Calu3 (cell line): ENCODE measurements at regions not wholly inside any gene's neighbourhood (a gene's known extent, or its start where the extent isn't known, plus 50 kb on each side); places are given as distances from the start of the nearest gene placed in this dataset.

Experiments
- BruUV-seq: library from RNA; stranded (reverse); fragments of 400-500 nt; replicated peaks from 2 replicates; lab custom pipeline; 2021; lab: Mats Ljungman, UMichigan
- CTCF ChIA-PET: fragments of 300-600 bp; sonication (Branson Sonifier 250); formaldehyde crosslinking; loops from one replicate; lab custom pipeline; 2022; ENCODE audit warnings: antibody characterized with exemption; lab: Charles Lee
- DNase-seq: peaks from one replicate; pipeline ENCODE4 v3.0.0; 2022
- H3K27ac Mint-ChIP-seq: one replicate; pipeline ENCODE4 v1.8.0; 2022; ENCODE audit warnings: mixed read lengths; ENCODE audit not compliant: unreplicated experiment
- H3K27me3 Mint-ChIP-seq: one replicate; pipeline ENCODE4 v1.8.0; 2022; ENCODE audit warnings: mixed read lengths; ENCODE audit not compliant: unreplicated experiment
- H3K36me3 Mint-ChIP-seq: one replicate; pipeline ENCODE4 v1.8.0; 2022; ENCODE audit warnings: mild to moderate bottlenecking, moderate library complexity, mixed read lengths; ENCODE audit not compliant: insufficient read depth, unreplicated experiment
- H3K4me1 Mint-ChIP-seq: one replicate; pipeline ENCODE4 v1.8.0; 2022; ENCODE audit warnings: mild to moderate bottlenecking, low read depth, mixed read lengths; ENCODE audit not compliant: unreplicated experiment
- H3K4me3 Mint-ChIP-seq: one replicate; pipeline ENCODE4 v1.8.0; 2022; ENCODE audit warnings: mild to moderate bottlenecking, low read depth, moderate library complexity, mixed read lengths; ENCODE audit not compliant: unreplicated experiment
- H3K9me3 Mint-ChIP-seq: one replicate; pipeline ENCODE4 v1.8.0; 2022; ENCODE audit warnings: low read depth, mixed read lengths; ENCODE audit not compliant: unreplicated experiment
- intact Hi-C: fragments of 100-400 bp; cut with micrococcal nuclease; formaldehyde crosslinking; loops from one replicate; pipeline ENCODE4 v1.10.0; 2022; ENCODE audit not compliant: unreplicated experiment
- TF ChIP-seq, protein P1 (sequence below): fragments of 200-600 bp; IDR thresholded peaks from one replicate; pipeline ENCODE4 v1.8.0; 2022; ENCODE audit warnings: antibody characterized with exemption; ENCODE audit not compliant: unreplicated experiment

GRCh38 chr3:65177960-65178376 lies 490.2 kb upstream of the ADAMTS9 start:
- H3K9me3 Mint-ChIP-seq = no peaks in the 10 kb centered on the region

GRCh38 chr3:65174713-65175112 lies 486.9 kb upstream of the ADAMTS9 start:
- BruUV-seq = no TSS peak
- CTCF ChIA-PET = no interaction called here
- TF ChIP-seq, protein P1, sequence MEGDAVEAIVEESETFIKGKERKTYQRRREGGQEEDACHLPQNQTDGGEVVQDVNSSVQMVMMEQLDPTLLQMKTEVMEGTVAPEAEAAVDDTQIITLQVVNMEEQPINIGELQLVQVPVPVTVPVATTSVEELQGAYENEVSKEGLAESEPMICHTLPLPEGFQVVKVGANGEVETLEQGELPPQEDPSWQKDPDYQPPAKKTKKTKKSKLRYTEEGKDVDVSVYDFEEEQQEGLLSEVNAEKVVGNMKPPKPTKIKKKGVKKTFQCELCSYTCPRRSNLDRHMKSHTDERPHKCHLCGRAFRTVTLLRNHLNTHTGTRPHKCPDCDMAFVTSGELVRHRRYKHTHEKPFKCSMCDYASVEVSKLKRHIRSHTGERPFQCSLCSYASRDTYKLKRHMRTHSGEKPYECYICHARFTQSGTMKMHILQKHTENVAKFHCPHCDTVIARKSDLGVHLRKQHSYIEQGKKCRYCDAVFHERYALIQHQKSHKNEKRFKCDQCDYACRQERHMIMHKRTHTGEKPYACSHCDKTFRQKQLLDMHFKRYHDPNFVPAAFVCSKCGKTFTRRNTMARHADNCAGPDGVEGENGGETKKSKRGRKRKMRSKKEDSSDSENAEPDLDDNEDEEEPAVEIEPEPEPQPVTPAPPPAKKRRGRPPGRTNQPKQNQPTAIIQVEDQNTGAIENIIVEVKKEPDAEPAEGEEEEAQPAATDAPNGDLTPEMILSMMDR = no peak
- Mint-ChIP-seq H3K27me3 (no peaks in the 10 kb centered on the region), H3K27ac (no peak overlapping the region), H3K4me3 (no peak overlapping the region), H3K9me3 (no peaks in the 10 kb centered on the region), H3K4me1 (peaks cover 31% of the 10 kb centered on the region), H3K36me3 (no peaks in the 10 kb centered on the region)
- DNase-seq = no peak
- intact Hi-C loops = loop anchor here (5.0 to 10.0 kb wide), 2 partner anchors 490 to 642 kb away; partner anchors contain the start of gene ADAMTS9

More at GRCh38 chr3:65177960-65178376, 490.2 kb upstream of the ADAMTS9 start:
- BruUV-seq = no TSS peak
- Mint-ChIP-seq H3K27me3 (no peaks in the 10 kb centered on the region), H3K4me3 (no peak overlapping the region), H3K36me3 (no peaks in the 10 kb centered on the region), H3K4me1 (peaks cover 10% of the 10 kb centered on the region), H3K27ac (no peak overlapping the region)
- intact Hi-C loops = loop anchor here (10.0 kb wide), 1 partner anchor 493 kb away; the partner anchor contains the start of gene ADAMTS9
- no peak for DNase-seq
- TF ChIP-seq, protein P1 = no peak
- CTCF ChIA-PET = no interaction called here

- intact Hi-C loops = loop anchor here (5.0 to 10.0 kb wide), 2 partner anchors 489 to 642 kb away; partner anchors contain the start of gene ADAMTS9
- Mint-ChIP-seq H3K27me3 (no peaks in the 10 kb centered on the region), H3K4me1 (peaks cover 31% of the 10 kb centered on the region), H3K4me3 (no peak overlapping the region), H3K9me3 (no peaks in the 10 kb centered on the region), H3K36me3 (no peaks in the 10 kb centered on the region), H3K27ac (no peak overlapping the region)
- no peak for DNase-seq
- TF ChIP-seq, protein P1 = no peak
- CTCF ChIA-PET = no interaction called here
- no TSS peak for BruUV-seq
Measured at GRCh38 chr3:65173841-65174240, 486.0 kb upstream of the ADAMTS9 start.

- Mint-ChIP-seq H3K27me3 (no peaks in the 10 kb centered on the region), H3K27ac (no peak overlapping the region), H3K9me3 (no peaks in the 10 kb centered on the region), H3K36me3 (no peaks in the 10 kb centered on the region), H3K4me1 (peaks cover 31% of the 10 kb centered on the region), H3K4me3 (no peak overlapping the region)
- BruUV-seq = no TSS peak
- intact Hi-C loops = loop anchor here (5.0 to 10.0 kb wide), 2 partner anchors 487 to 640 kb away; partner anchors contain the start of gene ADAMTS9
- DNase-seq = no peak
- CTCF ChIA-PET = no interaction called here
- TF ChIP-seq, protein P1 = no peak
Measured at GRCh38 chr3:65172209-65172608, 484.4 kb upstream of the ADAMTS9 start.
